ENCODE measurements at regions not wholly inside any gene's neighbourhood (a gene's known extent, or its start where the extent isn't known, plus 50 kb on each side); places are given as distances from the start of the nearest gene placed in this dataset.

DNA sequence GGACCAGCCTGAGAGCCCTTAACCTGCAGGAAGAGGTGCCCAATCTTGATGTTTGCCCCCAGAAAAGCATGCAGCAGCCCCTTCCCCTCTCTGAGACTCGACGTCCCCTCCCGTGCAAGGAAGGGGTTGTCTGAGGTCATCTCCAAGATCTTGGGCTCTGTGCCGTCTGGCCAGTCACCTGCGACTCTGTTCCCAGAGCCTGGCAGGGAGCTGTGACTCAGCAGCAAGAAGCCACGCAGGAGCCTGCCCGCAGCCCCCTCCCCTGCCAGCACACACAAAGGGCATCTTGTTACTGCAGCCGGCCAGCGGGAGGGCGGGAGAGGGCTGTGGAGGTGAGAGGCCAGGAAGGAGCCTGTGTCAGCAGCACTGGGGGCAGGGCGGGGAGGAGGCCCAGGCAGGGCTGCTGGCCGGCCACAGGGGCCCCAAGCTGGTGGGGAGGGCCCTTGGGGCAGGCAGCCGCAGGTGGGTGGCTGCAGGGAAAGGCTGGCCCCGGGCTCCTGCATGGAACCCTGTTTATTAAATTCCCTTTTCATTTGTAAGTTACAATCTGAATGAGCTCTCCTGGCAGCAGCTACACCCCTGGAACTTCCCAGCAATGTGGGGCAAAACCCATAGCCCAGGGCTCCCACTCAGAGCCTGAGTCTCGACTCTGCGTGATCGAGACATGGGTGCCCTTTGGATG, 103.7 kb upstream of the ZMIZ1 start:
- FAIRE-seq (no peak), DNase-seq (ENCODE audit: insufficient read length, low spot score) (no peak)

DNA sequence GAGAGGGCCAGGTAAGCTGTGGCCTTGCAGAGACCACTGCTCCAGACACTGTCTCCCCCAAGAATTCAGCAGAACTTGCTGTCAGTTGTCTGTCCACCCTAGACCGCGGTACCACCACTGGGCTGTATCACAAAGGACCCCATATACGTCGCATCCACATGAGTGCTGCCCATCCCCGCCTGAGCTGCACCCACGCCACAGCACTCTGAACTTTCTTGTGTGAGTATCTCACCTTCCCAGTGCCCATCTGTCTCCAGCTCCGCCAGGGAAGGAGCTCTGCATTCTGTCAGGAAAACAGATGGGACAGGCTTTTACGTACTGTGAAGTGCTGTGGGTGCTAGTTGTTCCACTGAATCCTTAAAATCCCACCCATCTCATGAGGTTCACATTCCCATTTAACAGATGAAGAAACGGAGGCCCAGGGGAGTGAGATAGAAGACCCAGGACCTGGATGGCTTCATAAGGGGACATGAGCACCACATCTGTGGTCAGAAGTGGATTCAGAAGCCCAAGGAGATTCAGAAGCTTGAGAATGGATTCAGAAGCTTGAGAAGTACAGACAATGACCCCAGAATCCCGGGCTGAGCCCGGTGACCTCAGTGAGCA, 102.5 kb upstream of the ZMIZ1 start:
- no peak for FAIRE-seq
- DNase-seq (ENCODE audit: insufficient read length, low spot score), result no peak

DNA sequence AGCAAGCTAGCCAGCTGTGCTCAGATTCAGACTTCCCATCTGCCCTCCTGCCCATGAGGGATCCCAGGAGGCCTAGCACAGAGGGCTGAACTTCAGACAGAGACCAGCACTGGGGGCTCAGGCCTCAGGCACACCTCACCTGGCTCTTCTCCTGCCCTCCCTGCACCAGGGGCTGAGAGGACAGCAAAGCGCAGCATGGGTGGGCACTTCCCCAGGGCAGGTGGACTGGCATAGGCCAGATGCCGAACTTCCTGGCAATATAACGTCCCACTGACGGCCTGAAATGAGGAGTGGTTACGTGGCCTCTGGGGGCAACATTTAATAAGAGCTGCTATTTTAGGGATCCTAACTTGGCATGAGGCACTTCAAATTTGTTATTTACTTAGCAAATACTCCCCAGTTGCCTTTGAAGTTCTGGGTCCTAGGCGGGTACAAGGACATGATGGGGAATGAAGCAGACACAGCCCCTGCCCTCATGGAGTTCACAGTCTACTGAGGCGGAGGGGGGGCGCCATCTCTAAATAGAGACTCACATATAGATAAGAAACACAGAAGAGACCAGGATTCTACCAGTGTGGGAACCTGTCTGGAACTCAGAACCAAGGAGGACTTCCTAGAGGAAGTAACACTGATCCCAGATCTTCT, 101.8 kb upstream of the ZMIZ1 start:
- DNase-seq (ENCODE audit: insufficient read length, low spot score), result no peak
- no peak for FAIRE-seq

DNA sequence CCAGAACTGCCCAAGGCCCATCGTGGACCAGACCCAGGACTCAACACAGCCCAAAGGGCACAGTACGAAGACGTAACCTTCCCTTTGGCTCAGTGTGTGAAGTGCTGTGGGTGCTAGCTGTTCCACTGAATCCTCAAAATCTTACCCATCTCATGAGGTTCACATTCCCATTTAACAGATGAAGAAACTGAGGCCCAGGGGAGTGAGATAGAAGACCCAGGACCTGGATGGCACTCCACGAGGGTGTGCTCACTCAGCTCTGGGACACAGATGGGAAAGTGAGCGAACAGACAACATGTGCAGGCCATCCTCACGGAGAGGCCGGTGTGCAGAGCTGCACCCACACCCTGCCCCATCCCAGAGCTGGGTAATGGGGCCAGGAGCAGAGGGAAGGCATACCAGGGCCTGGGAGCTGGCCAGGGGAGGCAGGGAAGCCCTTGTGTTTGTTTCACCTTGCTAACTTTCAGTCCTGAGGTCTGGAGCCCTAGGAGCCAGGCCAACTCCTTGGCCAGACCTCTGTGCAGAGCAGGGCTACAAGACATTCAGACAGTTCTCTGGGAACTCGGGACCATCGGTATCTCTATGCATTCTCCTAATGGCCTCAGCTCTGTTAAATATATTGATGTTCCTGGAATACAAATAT, 100.3 kb upstream of the ZMIZ1 start:
- no peak for FAIRE-seq
- DNase-seq (ENCODE audit: insufficient read length, low spot score), result no peak

DNA sequence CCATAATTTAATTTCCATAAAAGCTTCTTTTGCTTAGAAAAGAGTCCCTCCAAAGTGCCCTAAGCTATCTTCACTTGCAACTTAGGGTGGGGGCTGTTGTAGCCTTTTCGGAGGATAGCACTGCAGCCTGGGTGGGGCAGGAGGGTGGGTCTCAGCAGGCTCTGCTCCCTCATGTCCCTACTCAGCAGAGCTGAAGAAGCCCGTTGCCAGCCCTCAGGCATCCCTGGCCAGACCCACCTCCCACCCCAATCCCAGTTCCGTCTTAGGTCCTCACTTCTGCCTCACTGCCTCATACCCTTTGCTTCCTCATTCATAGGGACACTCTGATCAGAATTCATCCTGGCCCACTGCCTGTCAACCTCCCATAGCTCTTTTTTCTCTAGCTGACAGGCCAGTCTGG, 99.8 kb upstream of the ZMIZ1 start:
- FAIRE-seq (no peak), DNase-seq (ENCODE audit: insufficient read length, low spot score) (no peak)

DNA sequence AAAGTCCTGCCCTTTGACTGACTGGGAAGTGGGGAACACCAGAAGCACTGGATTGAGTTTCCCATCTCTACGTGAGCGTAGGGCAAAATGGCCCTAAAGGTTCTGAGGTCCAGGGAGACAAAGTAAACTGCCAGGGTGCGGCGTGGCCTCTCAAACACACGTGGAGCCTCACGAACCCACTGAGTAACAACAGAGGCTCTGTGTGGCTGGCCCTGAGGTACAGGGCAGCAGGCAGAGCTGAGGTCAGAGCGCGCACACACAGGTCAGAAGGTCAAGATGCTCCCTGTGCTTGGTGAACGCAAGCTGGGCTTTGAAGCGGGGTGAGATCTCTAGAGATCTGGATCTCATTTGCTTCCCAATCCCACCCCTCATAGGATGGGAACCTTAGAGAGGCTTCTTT, 99.0 kb upstream of the ZMIZ1 start:
- FAIRE-seq, result no peak
- DNase-seq (ENCODE audit: insufficient read length, low spot score), result no peak

DNA sequence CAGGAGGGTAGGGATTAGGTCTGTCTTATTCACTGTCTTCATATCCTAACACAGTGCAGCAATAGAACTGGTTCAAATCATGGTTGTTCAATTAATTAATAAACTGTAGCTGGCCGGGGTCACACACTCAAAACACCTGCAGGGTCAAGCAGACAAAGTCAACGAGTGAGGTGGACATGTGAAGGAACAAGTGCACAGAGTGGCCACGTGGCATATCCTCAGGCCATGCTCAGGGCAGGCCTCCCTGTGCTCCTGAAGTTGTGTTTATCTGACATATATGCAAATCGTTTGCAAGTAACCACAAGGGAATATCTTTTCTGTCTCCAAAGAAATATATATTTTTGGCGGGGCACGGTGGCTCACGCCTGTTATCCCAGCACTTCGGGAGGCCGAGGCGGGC, 98.5 kb upstream of the ZMIZ1 start:
- FAIRE-seq, result no peak
- no peak for DNase-seq (ENCODE audit: insufficient read length, low spot score)

DNA sequence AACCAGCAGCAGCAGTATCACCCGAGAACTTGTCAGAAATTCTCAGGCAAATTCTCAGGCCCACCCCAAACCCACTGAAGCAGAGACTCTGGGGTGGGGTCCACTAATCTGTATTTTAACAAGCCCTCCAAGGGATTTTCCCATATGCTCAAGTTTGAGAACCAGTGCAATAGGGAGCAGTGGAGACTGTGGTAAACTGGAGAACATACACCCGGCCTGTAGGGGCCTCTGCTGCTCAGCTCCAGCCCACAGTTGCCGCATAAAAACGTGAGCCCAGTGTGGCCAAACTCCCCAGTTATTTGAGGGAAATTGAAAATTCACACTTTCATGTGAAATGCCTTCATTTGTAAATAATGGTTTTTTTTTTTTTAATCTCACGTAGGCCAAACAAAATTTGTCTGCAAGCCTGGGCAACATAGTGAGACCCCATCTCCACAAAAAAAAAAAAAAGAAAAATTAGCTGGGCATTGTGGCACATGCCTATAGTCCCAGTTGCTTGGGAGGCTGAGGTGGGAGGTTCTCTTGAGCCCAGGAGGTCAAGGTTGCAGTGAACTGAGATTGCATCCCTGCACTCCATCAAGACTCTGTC, 97.6 kb upstream of the ZMIZ1 start:
- FAIRE-seq (no peak), DNase-seq (ENCODE audit: insufficient read length, low spot score) (no peak)

DNA sequence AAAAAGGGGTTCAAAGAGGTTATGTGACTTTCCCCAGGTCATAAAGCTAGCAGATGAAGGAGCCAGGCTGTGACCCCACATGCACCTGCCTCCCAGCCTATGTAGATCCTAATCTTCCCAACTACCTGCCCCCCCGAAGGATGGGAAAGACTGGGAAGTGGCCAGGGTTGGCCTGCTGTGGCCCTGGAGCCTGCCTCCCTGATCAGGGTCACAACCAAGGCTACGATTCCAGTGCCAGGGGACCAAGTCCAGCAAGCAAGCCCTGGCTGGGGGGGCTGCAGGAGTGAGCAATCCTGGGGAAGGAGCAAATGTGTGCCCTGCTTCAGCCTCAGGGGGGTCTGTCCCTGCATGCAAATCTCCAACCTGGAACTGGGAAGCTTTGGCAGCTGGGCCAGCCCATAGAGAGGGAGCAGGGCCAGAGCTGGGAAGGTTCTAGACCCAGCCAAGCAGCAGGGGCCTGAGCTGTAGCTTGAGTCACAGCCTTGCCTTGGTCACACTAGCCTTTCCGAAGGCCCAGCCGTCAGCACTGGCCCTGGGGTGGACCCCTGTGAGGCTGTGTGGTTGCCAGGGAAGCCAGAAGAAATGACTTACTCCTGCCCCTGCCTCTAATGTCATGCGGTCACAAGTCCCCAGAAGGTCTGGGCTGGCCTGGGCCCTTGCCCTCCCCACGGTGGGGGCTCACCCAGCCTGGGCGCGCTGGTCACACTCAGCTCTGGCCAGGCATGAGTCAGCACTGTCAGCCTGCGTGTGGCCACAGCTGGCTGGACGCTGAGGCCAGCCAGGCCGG, 96.4 kb upstream of the ZMIZ1 start:
- DNase-seq (ENCODE audit: insufficient read length, low spot score) (no peak), FAIRE-seq (no peak)

DNA sequence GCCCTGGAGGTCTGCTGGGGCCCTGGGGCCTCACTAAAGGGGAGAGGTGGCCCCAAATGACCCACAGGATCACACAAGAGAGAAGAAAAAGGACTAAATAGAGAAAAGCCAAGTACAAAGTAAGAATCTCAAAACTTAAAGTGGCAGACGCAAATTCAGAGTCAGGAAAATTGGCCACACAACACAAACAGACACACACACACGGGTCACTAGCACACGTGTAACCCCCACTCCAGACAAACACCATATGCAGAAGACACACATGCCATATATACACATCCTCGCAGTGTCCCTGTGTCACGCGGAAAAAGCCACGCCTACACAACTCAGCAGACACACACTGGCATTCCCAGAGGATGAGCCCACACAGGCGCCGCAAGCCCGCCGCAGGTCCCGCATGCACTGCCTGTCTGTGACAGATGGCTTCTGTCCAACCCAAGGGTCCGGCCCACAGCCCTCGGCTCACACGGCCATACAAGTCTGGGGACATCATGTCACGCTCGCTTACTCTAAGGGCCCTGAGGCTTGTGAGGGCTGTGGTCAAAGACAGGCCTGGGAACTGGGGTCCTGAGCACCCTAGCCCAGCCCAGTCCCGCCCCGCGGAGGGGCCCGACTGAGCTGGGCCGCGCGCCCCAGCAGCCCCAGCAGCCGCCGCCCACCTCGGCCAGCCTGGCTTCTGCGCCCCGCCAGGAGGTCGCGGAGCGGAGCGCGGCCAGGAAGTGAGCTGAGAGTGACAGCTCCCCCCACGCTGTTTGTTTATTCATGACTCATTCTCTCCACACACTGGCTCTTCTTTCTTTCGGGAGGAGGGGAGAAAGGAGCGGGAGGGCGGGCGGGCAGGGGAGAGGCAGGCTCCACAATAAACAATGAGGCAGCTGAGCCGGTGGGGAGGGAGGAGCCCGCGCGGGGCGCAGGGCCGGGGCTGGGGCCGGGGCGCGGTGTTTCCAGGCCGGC, 95.5 kb upstream of the ZMIZ1 start:
- DNase-seq (ENCODE audit: insufficient read length, low spot score) (peak; percentile 92), FAIRE-seq (no peak)

DNA sequence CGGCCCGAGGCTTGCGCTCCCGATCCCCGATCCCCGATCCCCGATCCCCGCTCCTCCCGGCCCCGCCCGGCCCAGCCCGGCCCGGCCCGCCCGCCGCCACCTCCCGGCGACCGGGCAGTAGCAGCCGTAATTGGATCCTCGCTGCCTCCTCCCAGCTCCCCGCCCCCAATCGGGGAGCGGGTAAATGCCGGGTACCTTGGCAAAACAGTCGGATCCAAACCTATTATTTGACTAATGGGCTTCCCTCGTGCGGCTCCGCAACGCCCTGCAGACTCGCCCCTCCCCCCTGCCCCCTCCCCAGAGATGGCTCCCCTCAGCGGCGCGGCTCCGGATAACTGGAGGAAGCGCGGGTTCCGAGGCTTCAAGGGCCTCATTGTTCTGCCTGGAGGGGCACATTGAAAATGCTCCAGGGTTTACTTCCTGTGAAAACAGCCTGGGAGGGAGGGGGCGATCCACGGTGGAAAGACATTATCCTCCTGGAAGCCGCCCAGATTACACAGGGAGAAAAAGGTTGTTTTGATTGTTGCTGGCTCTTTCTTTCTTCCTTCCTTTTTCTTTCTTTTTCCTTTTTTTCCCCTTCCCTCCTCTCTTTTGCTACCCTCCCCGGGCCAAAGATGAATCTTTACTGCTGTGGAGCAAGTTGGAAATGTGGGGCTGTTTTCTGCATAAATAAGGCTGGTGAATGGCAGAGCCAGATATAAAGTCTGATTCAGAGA, 94.7 kb upstream of the ZMIZ1 start:
- FAIRE-seq (no peak), DNase-seq (ENCODE audit: insufficient read length, low spot score) (peak; percentile 47)

DNA sequence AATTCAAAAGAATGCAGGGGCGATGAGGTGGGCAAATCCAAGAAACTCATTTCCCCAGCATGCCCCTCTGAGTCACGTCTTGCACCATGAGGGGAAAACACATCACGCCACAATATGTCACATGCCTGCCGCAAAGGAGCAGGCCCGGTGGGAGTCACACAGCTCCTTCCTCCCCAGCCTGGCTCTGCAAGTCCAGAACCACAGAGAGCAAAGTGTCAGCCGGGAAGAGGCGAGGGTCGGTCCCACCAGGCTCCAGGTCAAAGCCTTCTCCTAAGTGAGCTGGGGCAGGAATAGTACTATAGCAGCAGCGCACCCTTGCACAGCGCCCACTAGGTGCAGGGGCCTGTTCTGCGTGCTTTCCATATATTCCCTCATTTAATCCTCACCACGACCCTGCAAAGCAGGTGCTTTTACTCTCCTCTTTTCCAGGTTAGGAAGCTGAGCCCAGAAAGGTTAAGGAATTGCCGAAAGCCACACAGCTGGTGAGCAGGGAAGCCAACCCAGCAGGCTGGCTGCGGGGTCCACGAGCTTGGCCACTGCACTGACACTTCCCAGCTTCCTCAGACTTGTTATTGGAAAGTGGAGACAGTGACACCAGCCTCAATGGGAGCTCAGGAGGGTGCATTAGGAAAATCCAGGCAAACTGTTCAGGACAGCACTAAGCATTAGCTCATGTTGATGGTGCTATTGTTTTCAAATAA, 94.0 kb upstream of the ZMIZ1 start:
- FAIRE-seq (no peak), DNase-seq (ENCODE audit: insufficient read length, low spot score) (peak; percentile 43)

DNA sequence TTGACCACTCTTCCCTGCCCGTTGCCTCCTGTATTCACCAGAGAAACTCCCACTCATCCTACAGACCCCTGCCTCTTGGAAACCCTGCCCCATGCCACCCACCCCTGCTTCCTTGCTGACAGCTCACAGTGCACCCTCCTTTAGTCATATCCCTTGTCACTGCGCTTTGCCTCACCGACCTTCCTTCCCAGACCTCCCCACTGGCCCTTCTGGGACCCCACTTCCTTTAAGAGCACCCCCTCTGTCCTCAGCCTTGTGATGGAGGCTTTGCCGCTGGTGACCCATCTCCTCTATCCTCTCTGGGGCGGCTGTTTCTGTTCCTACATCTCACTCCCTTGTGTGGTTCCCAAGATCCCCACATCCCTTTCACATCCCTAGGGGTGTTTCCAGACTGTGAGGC, 92.8 kb upstream of the ZMIZ1 start:
- FAIRE-seq (no peak), DNase-seq (ENCODE audit: insufficient read length, low spot score) (no peak)

DNA sequence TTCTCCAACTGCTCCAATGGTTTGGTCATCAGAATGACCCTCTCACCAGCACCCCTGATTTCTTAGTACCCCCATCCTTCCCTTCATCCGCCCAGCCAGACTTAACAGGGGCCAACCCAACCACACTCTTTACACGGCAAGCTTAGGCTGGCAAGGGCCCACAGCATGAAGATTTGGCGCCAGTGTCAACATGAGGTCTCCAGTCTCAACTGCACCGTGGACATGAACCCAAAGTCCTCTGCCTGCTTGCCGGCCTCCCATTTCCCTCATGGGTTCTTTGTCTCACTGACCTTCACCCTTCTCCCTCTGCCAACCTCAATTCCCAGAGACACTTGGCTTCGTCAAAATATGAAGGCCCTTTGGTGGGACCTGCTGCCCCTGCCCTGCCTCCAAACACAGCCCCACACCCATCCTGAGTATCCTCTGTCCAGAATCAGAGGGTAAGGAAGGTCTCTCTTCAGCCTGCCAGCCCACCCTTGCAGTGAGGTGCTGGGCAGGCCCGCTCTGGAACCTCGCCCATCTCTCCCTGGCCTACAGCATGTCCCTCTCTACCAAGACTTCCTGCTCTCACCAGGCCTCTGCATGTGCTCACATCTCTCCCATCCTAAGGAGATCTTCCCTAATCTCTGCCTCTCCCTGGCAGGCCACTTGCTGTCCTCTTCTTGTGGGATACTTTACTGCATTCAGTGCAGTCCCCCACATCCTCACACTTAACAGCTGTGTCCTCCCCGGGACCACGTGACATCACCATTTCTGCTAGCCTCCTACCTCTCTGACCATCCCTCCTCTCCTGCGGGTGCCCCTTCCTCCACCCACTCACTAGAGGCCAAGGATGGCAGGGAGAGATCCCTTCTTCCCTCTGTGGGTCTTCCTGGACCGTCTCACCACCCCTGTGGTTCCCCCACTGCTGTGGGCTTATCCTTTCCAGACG, 91.7 kb upstream of the ZMIZ1 start:
- DNase-seq (ENCODE audit: insufficient read length, low spot score) (no peak), FAIRE-seq (no peak)

DNA sequence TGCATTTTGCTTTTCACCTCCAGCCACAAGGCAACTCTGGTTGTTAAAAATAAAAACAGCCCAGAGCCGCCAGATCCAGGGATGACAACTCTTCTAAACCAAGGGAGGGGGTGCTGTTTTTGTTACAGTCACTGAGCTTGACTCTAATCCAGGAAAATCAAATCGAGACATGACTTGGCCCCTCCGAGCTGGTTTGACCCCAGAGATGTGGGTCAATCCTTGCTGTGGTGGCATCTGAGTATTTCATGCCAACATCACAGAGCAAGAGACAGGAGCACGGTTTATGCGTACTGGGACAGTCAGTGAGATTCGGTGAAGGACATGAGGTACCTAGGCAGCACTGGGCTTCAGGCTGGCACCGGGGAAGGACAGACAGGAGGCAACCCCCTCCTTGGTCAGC, 88.8 kb upstream of the ZMIZ1 start:
- no peak for DNase-seq (ENCODE audit: insufficient read length, low spot score)
- no peak for FAIRE-seq

DNA sequence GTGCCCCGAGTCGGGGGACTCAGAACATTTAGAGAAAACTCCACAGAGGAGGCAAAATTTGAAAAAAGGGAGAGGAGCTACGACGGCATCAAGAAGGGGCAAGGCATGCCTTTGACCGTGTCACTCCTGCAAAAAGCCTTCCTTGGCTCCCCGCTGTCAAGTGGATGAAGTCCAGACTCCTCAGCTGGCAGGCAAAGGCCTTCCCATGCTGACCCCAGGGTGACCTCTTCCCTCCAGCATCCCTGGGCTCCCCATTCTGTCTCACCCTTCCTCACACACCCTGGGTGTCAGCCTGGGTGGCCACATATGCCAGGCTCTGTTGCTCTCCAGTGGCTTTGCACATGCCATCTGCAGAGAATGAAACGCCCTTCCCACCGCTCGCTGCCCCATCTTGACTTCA, 88.4 kb upstream of the ZMIZ1 start:
- FAIRE-seq, result no peak
- DNase-seq (ENCODE audit: insufficient read length, low spot score), result no peak

DNA sequence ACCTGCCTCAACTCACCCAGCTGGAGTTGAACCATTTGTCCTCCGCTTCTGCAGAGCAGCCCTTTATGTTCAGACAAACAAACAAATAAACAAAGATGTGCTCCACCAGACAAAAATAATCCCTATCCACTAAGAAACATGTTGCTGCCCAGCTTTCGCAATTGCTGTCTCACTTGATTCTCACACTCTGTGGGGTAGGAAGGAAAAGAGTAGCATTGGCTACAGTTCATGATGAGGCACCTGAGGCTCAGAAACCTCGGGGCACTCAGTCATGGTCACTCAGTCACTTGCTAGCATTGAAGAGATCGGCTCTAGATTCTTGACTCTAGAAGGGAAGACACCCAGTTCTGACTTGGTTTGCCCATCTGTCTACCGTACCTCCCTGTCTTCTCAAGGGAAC, 88.0 kb upstream of the ZMIZ1 start:
- FAIRE-seq, result no peak

More for the DNA sequence above, 88.0 kb upstream of the ZMIZ1 start:
- no peak for DNase-seq (ENCODE audit: insufficient read length, low spot score)

All from GM19239 (cell line).